Esophagus squamous epithelium (tissue), 4 donors: ENCODE measurements at regions not wholly inside any gene's neighbourhood (a gene's known extent, or its start where the extent isn't known, plus 50 kb on each side); places are given as distances from the start of the nearest gene placed in this dataset.

ENCODE experiments used
- CTCF ChIP-seq, 6 experiments: fragments of 450-650 bp in 4 of 6; fragments of 200-600 bp in 2 of 6; sonication (generic) in 2 of 6; IDR thresholded peaks; one replicate each; pipeline ENCODE4 v1.5.1; 2016 to 2019; ENCODE audit warnings: antibody characterized with exemption in 6 of 6, mild to moderate bottlenecking in 4 of 6, moderate library complexity in 4 of 6
- POLR2A ChIP-seq, 4 donors: fragments of 450-650 bp; IDR thresholded peaks; one replicate each; pipeline ENCODE4 v1.6.1; 2017; ENCODE audit warnings: antibody characterized with exemption in 4 of 4, mild to moderate bottlenecking in 4 of 4, moderate library complexity in 3 of 4

GRCh38 chr1:185536165-185536920, 197.8 kb upstream of the HMCN1 start:
- TF ChIP-seq CTCF (IDR thresholded peaks at IDR 0.05) = no peak
- TF ChIP-seq POLR2A (IDR thresholded peaks at IDR 0.05) = no peak
